ENCODE measurements at regions not wholly inside any gene's neighbourhood (a gene's known extent, or its start where the extent isn't known, plus 50 kb on each side); places are given as distances from the start of the nearest gene placed in this dataset.

DNA sequence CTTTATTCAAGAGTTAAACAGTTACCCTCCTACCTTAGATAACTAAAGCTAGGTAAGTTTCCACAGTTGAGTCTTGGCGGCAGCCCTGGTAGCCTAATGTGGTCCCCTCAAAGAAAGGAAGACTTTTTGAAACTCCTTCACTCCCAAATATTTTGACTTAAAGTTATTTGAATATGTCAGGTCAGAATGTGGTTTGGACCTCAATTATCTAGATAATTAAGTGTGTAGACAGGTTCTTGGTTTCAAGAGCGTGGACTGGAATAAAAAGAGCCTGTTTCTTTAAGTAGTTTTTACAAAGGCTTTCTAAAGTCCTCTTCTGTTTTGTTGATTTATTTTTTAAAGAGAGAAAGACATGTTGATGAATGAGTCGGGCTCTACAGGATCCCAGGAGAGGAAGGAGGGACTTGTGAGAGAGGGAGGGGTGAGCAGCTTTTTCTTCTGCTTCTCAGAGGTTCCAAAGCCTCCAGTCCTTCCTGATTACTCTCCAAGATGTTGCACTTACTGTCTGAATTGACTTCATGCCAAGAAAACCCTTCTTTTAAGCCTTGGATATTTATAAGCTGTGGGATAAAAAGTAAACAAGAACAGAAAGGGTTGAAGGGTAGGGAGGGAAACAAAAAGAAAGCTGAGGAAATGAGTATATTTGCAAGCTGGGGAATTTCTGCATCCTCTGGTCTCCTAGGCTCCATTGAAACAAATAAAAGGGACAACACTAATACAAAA, 457.4 kb downstream of the IGSF11 start:
- H3K4me1 ChIP-seq, result no peaks in the 10 kb centered on the region
- H3K4me3 ChIP-seq, result no peak overlapping the region
- intact Hi-C loops (cut with DNase I; ENCODE audit: low total_unique reads), result no loop called here
- H3K36me3 ChIP-seq, result no peaks in the 10 kb centered on the region
- H3K27me3 ChIP-seq, result no peaks in the 10 kb centered on the region
- no peaks in the 10 kb centered on the region for H3K9me3 ChIP-seq
- H3K27ac ChIP-seq, result no peak overlapping the region
- TF ChIP-seq, protein P1, sequence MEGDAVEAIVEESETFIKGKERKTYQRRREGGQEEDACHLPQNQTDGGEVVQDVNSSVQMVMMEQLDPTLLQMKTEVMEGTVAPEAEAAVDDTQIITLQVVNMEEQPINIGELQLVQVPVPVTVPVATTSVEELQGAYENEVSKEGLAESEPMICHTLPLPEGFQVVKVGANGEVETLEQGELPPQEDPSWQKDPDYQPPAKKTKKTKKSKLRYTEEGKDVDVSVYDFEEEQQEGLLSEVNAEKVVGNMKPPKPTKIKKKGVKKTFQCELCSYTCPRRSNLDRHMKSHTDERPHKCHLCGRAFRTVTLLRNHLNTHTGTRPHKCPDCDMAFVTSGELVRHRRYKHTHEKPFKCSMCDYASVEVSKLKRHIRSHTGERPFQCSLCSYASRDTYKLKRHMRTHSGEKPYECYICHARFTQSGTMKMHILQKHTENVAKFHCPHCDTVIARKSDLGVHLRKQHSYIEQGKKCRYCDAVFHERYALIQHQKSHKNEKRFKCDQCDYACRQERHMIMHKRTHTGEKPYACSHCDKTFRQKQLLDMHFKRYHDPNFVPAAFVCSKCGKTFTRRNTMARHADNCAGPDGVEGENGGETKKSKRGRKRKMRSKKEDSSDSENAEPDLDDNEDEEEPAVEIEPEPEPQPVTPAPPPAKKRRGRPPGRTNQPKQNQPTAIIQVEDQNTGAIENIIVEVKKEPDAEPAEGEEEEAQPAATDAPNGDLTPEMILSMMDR (IDR thresholded peaks at IDR 0.05), result no peak
- DNase-seq, result no peak

DNA sequence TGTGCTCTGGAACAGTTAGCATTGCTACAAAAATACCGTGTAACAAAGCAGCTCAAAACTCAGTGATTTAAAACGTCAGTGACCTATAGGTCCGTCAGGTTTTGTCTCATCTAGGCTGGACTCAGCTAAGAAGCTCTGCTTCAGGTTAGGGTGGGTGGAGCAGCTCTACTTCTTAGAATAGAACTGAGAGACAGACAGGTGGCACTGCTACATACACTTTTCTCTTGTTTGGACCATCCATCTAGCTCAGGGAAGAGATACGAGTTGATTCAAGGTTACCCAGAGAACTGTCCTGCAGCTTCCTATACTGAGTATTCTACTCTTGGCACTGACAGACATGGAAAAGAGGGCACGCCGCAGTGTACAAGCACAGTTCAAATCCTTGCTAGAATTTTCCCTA, 456.1 kb downstream of the IGSF11 start:
- no peak overlapping the region for H3K27ac ChIP-seq
- TF ChIP-seq, protein P1 (IDR thresholded peaks at IDR 0.05), result no peak
- no peak overlapping the region for H3K4me3 ChIP-seq
- DNase-seq, result no peak
- no peaks in the 10 kb centered on the region for H3K36me3 ChIP-seq
- H3K27me3 ChIP-seq, result no peaks in the 10 kb centered on the region
- intact Hi-C loops (cut with DNase I; ENCODE audit: low total_unique reads), result no loop called here
- H3K4me1 ChIP-seq, result no peaks in the 10 kb centered on the region
- H3K9me3 ChIP-seq, result no peaks in the 10 kb centered on the region

DNA sequence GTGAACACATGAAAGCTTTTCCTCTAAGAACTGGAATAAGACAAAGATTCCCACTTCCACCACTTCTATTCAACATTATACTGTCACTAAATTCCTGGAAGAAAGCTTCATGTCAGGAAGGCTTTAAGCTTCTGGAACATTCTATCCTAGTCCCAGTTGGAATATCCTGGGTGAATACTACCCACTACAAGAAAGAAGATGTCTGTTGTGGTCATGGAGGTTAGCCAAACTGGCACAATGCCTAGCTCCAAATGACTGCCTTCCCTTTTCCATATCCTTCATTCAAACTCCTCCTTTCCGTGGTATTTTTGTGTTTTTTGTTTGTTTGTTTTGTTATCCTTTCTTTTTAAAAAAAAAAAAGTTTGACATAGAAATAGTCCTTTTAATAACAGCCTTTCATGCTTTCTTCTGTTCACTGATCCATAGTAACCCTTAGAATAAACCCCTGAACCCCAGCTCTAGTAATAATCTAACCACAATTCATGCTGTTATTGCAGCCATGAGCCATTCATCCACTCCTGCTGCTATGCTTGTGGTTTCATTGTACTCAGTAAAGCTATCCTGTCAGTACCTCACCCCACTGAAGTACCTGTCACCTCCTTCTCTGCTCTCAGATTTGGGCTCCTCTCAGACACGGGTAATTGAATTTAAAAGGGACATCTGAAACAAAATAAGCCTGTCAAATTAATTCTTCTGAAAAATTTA, 447.5 kb downstream of the IGSF11 start:
- DNase-seq, result no peak
- Histone ChIP-seq H3K36me3 (no peaks in the 10 kb centered on the region), H3K4me1 (no peaks in the 10 kb centered on the region), H3K27ac (no peak overlapping the region), H3K4me3 (no peak overlapping the region), H3K27me3 (no peaks in the 10 kb centered on the region), H3K9me3 (no peaks in the 10 kb centered on the region)
- intact Hi-C loops (cut with DNase I; ENCODE audit: low total_unique reads), result no loop called here
- TF ChIP-seq, protein P1 (IDR thresholded peaks at IDR 0.05), result no peak

DNA sequence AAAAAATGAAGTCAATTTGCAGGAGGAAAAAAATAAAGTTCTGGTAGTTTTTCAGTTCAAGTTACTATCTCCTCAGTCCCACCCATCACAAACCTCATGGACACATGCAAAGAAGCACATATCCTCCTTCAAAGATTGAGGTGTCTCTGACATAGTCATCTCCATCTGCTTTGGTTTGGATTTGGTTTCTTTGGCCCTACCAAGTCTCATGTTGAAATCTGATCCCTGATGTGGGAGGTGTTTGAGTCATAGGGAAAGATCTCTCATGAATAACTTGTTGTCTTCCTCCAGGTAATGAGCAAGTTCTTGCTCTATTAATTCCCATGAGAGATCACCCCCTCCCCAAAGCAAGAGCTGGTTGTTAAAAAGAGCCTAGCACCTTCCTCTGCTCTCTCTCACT, 446.8 kb downstream of the IGSF11 start:
- Histone ChIP-seq H3K9me3 (no peaks in the 10 kb centered on the region), H3K27ac (no peak overlapping the region), H3K36me3 (no peaks in the 10 kb centered on the region), H3K4me3 (no peak overlapping the region), H3K4me1 (no peaks in the 10 kb centered on the region), H3K27me3 (no peaks in the 10 kb centered on the region)
- intact Hi-C loops (cut with DNase I; ENCODE audit: low total_unique reads), result no loop called here
- TF ChIP-seq, protein P1 (IDR thresholded peaks at IDR 0.05), result no peak
- no peak for DNase-seq

DNA sequence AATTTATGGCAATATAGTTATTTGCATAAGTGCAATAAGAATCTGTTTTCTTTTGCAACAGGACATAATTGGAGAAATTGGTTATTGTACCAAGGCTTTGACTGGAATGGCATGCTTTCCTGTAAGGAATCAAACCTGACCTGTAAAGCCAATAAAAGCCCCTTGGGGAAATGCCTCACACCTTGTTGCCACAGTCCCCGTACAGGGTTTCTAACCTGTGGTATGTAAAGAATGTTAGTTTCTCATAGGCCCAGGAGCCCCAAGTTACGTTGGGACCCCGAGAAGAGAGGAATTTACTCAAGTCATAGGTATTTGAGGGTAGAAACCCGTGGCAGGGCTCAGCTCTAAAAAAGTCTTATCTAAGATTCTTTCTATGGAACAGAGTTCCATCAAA, 441.4 kb downstream of the IGSF11 start:
- Histone ChIP-seq H3K9me3 (peaks cover 0 to 5% (median 0%) of the 10 kb centered on the region in 3 donors), H3K4me1 (no peaks in the 10 kb centered on the region), H3K27ac (no peak overlapping the region), H3K36me3 (no peaks in the 10 kb centered on the region), H3K27me3 (no peaks in the 10 kb centered on the region), H3K4me3 (no peak overlapping the region)
- intact Hi-C loops (cut with DNase I; ENCODE audit: low total_unique reads), result no loop called here
- TF ChIP-seq, protein P1 (IDR thresholded peaks at IDR 0.05), result no peak
- DNase-seq, result no peak
